Fibroblast of upper back skin (primary cell): ENCODE measurements at regions not wholly inside any gene's neighbourhood (a gene's known extent, or its start where the extent isn't known, plus 50 kb on each side); places are given as distances from the start of the nearest gene placed in this dataset.
A peak's percentile ranks its signal among the peaks of the same experiment; 100 is the strongest.
"Not testable (repeated sequence)": the region's sequence is repeated elsewhere in the genome, so short reads cannot be mapped to it uniquely, and the experiment has no call there.

ENCODE experiments used
- DNase-seq: peaks from one replicate; pipeline ENCODE4 v3.0.0-alpha.2; 2013

DNA sequence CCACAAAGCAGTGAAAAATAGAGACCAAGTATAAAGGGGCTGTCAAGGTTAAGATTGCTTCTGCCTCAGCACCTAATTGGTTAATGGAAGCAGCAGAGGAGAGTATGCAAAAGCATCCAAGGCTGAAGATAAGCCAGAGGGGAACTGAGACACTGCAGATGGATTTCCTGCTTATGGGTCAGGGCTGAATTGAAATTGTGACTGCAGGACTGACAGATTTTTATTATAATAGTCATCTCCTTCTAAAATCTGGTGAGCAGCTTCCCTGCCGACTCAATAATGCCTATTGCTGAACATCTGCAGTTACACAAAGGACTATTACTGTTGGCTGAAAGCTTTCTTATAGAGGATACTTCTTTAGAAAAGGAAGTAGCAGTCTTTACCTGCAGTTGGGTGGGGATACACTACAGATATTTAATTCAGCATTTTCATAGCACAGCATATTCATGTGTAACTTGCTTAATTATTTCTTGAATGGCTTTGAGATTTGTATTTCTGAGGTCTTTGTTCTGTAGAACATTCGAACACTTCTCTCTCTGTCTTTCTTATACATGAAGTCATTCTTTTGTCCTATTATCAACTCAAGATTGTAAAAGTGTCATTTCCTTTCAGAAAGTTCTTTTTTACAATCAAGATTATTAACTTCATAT, 363.0 kb upstream of the RIOK2 start:
- DNase-seq, result peak; percentile 47

DNA sequence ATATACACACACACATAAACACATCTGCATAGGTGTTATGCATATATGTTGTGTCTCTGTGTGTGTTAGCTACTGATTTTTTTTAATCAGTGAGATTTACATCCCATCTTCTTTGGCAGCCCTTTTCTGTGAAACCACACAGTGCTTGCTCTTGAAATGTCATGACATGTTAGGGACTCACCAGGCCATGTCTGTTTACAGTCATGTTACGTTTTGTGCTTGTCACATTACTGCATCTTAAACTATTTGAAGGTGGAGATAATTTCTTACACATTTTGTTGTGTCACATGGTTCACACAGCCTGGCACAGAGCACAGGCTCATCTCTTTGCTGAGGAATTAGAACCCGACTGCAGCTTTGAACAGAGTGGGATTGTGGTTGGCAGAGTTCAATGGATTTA, 364.4 kb upstream of the RIOK2 start:
- no peak for DNase-seq

DNA sequence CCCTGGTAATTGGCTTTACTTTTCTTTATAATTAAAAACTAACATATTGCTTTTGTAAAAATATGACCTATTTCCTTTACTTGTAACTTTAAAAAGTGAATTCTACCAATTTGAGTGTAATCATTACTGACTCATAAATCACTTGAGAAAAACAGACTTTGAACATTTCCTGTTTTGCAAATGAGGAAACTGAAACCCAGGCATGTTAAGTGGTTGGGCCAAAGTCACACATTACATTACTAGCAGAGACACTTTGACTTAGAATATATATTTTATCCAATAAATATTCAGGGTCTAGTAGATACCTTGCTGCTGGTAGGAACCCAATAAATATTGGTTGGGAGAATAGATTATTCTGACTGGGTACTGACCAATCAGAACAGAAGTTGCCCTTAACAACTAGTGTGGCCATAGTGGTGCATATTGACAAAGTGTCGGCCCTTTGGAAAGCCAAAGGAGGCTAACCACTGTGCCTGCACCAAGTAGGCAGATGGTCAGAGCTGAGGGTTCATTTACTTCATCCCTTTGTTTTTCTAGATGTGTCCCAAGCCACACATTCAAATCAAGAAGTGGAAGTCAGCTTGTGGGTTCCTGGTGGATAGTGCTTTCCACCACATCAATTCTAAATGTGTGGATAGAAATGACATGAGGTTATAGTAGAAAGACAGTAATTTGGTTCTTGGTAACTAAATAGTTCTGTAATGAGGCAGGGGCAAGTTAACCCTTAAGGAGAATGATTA, 365.1 kb upstream of the RIOK2 start:
- DNase-seq, result no peak

DNA sequence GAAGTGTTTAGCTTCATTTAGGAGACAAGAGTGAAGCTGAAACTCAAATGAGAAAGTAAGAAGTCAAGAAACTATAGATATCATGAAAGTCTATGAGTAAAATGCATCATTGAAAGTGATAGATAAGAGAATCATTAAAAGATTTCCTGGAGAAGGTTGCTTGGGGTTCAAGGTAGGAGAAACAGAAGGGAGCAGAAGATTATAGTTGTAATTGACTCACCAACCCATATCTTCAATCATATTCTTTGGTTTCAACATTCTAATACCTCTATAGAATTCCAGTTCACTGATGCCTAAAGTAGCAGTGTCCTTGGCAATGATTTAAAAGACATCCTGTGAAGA, 365.7 kb upstream of the RIOK2 start:
- DNase-seq, result no peak

DNA sequence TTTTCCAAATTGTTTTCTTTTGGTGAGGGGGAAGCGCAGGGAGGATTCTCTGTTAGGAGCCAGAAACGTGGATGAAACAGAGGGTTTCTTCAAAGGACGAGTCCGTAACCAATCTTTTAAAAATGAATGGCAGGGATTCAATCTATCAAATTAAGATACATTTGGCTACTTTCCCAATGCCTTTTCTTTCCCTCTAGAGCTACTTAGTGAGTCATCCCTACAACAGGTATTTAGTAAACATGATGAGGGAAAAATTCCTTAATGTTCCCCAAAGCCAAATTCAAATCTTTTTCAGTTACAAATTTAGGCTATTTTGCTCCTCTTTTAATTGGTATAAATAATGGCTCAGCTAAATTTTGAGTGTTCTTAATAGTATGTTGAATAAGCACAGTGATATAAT, 366.4 kb upstream of the RIOK2 start:
- DNase-seq, result no peak

DNA sequence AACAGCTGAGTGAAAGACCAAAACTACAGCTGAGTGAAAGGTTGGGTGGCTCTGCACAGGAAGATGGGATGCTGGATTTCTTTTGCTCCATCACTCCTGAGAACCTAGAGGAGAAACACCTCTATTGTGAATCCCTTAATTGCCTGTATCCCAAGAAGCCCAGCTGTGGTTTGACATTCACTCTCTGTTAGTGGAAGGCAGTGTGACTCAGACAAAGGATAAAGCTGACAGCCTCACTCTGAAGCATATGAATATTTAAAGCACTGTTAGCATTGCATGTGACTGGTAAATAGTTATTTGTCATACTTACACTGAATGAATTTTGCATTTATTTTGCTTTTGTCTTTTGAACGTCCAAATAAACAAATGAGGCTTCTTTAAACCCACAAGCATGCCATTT, 367.1 kb upstream of the RIOK2 start:
- DNase-seq, result peak; percentile 61

DNA sequence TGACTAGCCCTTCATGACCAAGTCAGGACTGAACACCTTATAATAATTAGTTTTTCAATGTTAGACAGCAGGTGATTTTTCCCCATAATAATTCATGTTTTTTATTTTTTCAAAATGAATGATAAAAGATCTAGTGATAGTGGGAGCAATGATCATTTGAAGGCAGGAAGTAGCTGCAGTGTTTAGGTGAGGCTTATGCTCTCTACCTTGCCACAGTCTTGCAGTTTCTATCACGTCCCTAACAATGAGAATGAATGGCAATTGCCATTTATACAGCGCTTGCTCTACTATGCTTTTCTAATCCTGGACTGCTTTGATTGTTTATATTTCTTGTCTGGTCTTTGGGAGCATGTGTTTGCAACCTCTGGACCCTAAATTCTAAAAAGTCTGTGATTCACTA, 367.8 kb upstream of the RIOK2 start:
- DNase-seq, result no peak

DNA sequence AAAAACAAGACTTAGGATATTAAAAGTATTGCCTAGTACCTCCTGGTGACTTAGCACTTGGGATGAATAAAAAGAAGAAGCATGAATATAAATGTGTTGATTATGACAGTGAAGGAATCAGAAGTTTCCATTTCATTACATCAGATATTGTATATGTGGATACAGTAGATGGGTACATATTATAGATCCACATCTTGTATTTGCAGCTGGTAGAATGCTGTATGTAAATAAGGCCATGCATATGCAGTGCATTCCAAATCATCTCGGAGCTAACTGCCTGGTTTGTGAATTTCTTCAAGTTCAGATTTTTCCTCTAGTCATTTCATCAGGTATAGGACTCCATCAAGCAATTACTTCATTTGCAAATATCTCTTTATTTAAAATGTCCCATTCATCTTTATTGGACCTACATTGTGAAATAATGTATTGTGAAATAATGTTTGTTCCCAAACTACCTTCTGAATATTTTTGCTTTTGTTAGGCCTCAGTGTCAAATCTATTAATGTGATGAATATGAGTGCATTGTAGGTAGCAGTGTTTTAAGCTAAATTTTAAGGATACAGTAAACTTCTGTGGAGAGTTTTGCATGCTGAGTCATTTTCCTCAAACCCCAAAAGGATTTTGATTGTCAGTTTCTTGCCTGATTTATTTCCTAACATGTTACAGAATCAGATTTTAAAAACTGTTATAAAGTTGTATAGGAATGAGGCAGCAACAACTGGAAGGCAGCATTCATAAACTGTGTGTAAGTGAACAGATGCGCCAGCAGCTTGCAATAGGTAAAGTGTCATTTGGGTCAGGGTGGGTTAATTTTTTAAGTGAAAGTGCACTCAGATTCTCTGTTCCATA, 370.8 kb upstream of the RIOK2 start:
- DNase-seq, result peak; percentile 75

DNA sequence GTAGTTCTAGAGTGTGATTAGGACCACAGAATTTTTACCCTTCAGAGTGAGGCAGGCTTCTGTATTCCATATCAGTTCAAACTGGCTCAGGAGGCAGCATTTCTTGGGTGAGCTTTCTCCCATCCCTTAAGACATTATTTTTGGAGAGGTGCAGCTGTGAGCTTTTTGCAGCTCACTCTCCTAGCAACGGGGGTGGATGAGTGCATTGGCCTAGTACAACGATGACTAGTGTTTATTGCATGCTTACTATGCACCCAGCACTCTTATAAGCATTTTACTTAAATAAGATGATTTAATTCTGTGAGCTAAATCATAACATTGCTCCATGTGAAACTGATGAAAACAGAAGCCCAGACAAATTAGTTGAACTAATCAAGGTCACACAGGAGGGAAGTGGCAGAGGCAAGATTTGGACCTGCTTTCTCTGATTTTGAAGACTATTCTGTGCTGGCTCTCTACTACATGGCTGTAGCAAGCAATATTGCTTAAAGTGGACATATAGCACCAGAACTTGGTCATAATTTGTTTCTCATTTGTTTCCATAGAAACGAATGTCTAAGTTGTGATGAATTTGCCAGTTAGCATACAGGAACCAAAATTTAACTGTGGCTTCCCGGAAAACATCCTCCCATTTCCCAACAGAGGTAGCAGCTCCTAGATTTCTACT, 372.1 kb upstream of the RIOK2 start:
- peak; percentile 72 for DNase-seq

DNA sequence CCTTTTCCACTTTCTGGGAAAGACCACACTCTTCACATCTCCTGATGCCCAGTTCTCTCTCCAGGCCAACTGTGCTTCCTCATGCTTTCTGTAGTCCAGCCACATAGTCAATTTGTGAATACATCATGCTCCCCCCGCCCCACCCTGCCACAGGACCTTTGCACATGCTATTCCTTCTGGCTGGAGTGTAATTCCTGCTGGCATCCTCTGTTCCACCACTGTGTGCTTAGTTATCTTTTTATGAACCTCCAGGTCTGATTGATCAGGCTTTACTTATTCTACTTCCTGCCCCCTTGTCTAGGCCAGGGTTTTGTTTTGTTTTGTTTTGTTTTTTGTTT, 372.6 kb upstream of the RIOK2 start:
- DNase-seq, result no peak

DNA sequence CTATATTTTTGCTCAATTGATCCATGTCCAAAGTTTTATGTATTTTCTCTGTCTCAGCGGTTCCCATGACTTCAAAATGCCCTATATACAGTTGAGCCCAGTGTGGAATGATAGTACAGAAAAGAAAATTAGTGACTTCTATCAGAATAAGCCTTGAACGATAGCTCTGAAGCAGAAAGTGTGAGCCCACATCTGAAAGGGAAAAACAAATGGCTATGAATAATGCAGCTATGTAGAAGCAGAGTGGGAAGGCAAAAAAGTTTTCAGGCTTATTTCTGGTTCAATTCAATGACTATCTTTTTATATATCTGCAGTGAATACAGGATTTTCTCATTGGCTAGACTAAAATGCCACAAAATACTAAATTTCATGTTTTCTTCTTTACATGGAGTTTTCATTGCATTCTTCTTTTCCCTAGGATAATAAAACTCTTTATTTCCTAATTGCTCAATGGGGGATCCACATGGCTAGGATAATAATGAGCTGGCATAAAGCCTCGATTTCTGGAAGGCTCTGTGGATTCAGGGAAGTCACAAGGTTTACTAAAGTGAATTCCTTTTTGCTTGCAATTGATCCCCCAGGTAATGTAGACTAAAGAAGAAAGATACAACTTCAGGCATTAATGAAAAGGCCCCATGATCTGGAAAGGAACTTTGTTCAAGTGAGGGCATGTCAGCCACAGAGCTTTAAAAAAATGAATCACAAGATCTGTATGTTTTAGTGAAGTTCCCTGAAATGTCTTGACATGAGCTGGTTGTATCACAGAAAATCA, 377.0 kb upstream of the RIOK2 start:
- DNase-seq, result peak; percentile 33

DNA sequence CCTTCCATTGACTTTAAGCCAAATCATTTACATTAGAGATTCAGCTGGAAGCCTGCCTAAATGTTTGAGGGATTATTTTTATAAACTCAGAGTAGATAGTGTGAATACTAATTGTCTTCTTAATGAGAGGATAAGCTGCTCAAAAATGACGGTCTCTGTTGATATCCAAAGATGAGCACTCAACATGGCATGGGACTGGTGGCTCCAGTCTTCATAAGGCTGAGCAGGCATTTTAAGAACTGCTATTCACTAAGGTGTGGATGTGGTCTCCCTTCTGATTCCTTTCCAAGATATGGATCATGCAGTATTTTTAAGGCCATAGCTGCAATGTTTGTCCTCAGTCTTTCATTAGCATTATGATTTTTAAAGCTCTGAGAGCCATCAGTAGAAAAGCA, 377.5 kb upstream of the RIOK2 start:
- no peak for DNase-seq

DNA sequence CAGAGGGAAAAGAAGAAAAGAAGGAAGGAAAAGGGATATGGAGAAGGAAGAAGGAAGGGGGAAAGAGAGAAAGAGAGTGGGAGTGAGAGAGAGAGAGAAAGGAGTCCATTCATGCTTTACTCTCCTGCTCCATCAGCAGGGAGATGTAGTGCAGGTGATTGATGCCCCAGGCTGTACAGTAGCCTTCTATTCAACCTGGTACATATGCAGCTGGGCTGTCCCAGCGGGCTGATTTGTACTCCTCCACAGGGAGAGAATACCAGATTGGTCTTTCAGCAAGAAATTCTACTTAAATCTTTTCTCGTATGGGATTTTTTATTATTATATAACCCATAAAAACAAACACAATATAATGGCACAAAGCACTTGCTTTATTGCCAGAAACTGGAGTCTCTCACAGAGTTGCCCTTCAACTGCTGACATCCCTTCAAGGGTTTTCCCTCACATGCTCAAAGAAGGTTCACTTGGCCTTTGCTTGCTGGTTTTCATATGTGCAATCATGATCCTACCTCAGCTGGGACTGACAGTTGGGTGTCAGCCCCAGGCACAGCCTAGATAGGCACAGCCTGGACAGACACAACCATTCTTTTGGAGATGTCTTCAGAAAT, 380.1 kb upstream of the RIOK2 start:
- no peak for DNase-seq

DNA sequence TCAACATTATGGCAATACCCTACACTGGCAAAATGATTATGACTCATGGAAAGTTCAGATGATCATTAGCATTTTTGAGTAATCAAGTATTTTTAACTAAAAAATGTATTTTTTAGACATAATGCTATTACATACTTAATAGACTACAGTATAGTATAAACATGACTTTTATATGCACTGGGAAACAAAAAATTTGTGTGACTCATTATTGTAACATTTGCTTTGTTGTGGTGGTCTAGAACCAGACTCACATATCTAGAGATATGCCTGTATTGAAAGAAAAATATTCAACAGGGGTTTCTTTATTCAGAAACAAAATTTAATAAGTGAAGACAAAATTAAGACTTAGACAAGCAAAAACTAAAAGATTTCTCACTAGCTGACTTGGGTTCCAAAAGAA, 385.3 kb upstream of the RIOK2 start:
- DNase-seq, result peak; percentile 34

DNA sequence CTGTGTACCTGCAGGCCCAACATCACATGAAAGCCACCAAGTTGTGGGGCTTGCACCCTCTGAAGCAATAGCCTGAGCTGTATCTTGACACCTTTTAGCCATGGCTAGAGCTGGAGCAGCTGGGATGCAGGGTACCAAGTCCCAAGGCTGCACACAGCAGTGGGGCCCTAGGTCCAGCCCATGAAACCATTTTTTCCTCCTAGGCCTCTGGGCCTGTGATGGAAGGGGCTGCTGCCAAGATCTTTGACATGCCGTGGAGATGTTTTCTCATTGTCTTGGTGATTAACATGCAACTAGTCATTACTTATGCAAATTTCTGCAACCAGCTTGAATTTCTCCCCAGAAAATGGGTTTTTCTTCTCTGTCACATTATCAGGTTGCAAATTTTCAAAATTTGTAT, 387.2 kb upstream of the RIOK2 start:
- no peak for DNase-seq

DNA sequence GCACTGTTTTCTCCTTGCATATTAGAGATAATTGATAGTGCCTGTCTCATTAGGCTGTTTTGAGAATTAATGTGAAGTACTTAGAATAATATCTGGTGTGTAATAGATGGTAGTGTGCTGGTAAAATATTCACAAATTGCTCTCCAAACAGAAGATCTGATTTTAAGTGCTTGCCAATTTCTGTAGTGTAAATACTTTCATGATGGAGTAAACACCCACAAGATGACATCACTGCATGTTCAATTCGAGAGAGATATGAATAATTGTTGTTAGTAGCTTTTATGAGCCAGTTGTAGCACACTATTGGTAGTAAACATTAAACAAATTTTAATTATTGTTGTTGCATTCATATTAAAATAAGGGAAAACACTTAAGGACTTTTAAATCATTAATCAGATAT, 392.3 kb upstream of the RIOK2 start:
- DNase-seq, result no peak

DNA sequence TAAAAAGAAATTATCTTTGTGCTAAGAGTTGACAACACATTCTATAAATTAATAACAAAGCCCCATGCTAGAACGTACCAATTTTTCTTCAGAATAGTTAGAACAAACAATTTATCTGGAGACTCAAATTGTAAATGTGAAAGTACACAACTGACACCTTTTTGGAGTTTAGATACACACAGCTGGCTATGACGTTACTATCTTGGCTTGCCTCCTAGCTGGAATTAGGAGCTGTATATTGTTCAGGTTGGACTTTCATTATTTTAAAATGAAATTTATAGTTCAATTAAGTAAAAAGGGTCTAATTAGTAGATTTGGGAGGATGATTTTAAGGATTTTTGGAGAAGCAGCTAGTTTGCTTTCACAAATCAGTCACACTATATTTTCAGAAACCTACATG, 393.9 kb upstream of the RIOK2 start:
- no peak for DNase-seq

DNA sequence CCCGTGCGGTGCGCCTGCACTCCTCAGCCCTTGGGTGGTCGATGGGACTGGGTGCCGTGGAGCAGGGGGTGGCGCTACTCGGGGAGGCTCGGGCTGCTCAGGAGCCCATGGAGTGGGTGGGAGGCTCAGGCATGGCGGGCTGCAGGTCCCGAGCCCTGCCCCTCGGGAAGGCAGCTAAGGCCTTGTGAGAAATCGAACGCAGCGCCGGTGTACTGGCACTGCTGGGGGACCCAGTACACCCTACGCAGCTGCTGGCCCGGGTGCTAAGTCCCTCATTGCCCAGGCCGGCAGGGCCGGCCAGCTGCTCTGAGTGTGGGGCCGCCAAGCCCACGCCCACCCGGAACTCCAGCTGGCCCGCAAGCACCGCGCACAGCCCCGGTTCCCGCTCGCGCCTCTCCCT, 396.9 kb upstream of the RIOK2 start:
- DNase-seq, result not testable (repeated sequence)

DNA sequence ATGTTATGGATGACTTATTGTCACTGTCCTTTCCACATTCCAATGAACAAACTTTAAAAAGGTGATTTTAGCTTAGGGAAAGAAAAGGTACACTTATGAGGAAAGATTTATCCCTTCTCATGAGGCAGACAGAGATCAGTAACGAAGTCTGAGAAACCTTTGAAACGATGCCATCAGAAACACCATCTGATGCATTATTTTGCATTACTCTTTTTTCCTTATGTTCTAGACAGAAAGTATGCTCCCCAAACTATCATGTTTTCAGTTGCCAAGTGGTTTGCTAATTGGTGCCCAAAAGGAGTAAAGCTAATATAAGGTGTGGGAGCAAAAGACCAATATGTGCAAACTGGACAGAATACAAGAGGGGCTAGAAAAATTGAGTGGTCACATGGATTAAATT, 397.7 kb upstream of the RIOK2 start:
- DNase-seq, result no peak

DNA sequence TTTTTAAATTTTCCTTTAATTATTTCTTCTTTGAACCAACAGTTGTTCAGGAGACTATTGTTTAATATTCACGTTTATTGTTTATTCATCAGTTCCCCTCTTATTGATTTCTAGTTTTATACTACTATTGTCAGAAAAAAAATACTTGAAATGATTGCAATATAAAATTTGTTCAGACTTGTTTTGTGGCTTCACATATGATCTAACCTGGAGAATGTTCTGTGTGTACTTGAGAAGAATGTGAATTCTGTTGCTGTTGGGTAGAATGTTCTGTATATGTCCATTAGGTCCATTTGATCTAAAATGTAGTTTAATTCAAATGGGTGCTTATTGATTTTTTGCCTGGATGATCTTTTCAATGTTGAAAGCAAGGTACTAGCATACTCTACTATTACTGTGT, 408.7 kb upstream of the RIOK2 start:
- no peak for DNase-seq

DNA sequence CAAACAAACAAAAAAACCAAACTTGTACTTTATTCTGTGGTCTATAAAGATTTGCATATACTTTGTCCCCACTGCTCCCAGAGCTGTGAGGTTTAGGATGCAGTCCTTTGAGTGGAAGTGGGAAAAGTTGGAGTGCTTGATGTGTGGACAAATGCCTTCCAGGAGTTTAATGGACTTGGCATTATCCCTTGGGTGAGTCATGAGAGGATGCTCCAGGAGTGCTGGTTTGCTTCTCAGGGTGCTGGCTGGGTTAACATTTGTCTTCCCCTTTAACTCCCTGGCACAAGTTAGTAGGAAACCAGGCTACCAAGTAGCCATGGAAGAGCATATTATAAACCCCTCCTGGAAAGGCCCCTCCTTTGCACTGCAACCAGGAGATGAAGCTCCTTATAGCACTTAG, 417.4 kb upstream of the RIOK2 start:
- peak; percentile 9 for DNase-seq

DNA sequence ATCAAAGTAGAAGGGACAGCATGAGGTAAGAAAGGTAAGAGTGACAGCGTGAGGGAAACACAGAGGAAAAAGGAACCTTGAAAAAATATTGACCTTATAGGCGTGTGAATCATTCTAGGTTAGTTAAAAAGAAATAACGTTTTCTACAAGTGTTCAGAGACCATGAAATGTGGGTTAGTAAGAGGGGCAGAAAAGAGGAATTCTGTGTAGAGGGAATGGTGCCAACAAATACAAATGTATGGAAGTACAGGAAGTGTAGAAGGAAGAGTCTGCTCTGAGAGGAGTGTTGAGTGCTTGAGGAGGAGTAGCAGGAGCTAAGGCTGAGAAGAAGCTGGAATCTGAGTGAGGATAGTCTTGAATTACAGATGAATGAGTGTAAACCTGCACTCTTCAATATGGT, 418.6 kb upstream of the RIOK2 start:
- peak; percentile 12 for DNase-seq

DNA sequence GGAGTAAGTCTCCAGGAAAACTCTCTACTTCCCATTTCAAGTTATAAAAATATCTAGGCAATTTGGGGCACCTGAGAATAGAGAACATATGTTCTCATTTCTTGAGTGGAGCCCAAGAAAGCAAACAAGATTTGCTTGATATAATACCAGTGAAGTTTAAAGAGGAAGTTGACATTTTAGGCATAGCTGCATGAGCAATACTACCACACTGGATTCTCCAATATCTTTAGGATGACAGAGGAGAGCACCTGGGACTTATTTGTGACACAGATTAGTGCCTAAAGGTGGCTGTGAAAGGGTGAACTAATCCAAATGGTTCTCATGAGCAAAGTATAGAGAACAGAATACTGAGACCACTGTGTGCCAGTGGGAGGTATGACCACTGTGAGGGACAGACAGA, 423.5 kb upstream of the RIOK2 start:
- no peak for DNase-seq
